ENCODE measurements at regions not wholly inside any gene's neighbourhood (a gene's known extent, or its start where the extent isn't known, plus 50 kb on each side); places are given as distances from the start of the nearest gene placed in this dataset.

DNA sequence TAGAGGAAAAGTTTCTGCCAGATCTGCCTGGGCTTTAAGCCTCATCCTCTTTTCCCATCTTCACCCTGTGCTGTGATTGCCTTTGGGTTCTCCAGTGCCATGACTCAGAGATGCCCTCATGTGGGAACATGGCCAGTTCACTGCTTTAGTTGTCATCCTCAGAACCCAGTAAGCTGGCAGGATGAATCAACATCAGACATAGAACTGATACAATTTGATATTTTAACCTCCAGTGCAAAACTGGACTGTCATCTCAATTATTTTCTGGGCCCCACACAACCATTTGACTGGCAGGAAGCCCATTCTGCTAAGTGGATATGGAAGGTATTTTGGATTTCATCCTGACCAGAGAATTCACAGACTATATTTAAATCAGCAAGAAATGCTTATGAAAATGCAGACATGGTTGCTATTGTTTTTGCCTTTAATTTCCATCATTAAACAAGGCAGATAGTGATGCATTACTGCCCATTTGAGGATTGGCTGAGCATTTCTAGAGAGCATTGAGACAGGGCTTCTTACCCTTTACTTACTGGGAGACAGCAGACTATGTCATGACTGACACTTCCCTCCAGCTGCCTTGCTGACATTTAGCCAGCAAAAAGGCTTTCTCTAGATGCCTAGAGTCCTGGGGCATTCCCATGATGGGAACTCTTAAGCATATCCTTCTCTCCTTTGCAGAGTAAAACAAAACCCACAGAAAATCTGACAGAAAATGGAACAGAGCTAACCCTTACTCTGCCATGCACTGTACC lies 327.1 kb upstream of the MTNR1B start:
- TF ChIP-seq, protein P1, sequence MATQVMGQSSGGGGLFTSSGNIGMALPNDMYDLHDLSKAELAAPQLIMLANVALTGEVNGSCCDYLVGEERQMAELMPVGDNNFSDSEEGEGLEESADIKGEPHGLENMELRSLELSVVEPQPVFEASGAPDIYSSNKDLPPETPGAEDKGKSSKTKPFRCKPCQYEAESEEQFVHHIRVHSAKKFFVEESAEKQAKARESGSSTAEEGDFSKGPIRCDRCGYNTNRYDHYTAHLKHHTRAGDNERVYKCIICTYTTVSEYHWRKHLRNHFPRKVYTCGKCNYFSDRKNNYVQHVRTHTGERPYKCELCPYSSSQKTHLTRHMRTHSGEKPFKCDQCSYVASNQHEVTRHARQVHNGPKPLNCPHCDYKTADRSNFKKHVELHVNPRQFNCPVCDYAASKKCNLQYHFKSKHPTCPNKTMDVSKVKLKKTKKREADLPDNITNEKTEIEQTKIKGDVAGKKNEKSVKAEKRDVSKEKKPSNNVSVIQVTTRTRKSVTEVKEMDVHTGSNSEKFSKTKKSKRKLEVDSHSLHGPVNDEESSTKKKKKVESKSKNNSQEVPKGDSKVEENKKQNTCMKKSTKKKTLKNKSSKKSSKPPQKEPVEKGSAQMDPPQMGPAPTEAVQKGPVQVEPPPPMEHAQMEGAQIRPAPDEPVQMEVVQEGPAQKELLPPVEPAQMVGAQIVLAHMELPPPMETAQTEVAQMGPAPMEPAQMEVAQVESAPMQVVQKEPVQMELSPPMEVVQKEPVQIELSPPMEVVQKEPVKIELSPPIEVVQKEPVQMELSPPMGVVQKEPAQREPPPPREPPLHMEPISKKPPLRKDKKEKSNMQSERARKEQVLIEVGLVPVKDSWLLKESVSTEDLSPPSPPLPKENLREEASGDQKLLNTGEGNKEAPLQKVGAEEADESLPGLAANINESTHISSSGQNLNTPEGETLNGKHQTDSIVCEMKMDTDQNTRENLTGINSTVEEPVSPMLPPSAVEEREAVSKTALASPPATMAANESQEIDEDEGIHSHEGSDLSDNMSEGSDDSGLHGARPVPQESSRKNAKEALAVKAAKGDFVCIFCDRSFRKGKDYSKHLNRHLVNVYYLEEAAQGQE (IDR thresholded peaks at IDR 0.05; ENCODE audit: low read depth, low read length): no peak
- 0 out of 2 replicates have a peak, but pooled peaks have one; percentile 12 for TF ChIP-seq CTCF (IDR thresholded peaks at IDR 0.05)
- no peak for TF ChIP-seq GABPA (IDR thresholded peaks at IDR 0.05; ENCODE audit: low read depth)

Measured in SK-N-SH (cell line).